ENCODE measurements at regions not wholly inside any gene's neighbourhood (a gene's known extent, or its start where the extent isn't known, plus 50 kb on each side); places are given as distances from the start of the nearest gene placed in this dataset.
"Not testable (repeated sequence)": the region's sequence is repeated elsewhere in the genome, so short reads cannot be mapped to it uniquely, and the experiment has no call there.

- Mint-ChIP-seq H3K27ac (no peak overlapping the region), H3K4me1 (ENCODE audit: low read depth) (no peaks in the 10 kb centered on the region), H3K36me3 (ENCODE audit: insufficient read depth in 2 of 2) (no peaks in the 10 kb centered on the region), H3K27me3 (ENCODE audit: low read depth) (no peaks in the 10 kb centered on the region), H3K4me3 (no peak overlapping the region), H3K9me3 (peaks cover 0 to 5% of the 10 kb centered on the region in 2 donors)
- ATAC-seq (replicated peaks in 1 of 2) (no peak), DNase-seq (no peak)
Measured at GRCh38 chr12:115294453-115295133, 610.6 kb upstream of the TBX3 start.

- H3K4me1 Mint-ChIP-seq (ENCODE audit: low read depth); H3K36me3 Mint-ChIP-seq (ENCODE audit: insufficient read depth in 2 of 2); H3K27me3 Mint-ChIP-seq (ENCODE audit: low read depth); H3K9me3 Mint-ChIP-seq; ATAC-seq (replicated peaks in 1 of 2); H3K4me3 Mint-ChIP-seq; DNase-seq; H3K27ac Mint-ChIP-seq: not testable (repeated sequence)
Measured at GRCh38 chr12:115285429-115285828, 601.5 kb upstream of the TBX3 start.

- no peak overlapping the region for H3K27ac Mint-ChIP-seq
- peaks cover 0 to 2% of the 10 kb centered on the region in 2 donors for H3K9me3 Mint-ChIP-seq
Measured at GRCh38 chr12:115273456-115273855, 589.5 kb upstream of the TBX3 start.

GRCh38 chr12:115268451-115268850 is 584.5 kb upstream of the TBX3 start:
- DNase-seq (no peak), ATAC-seq (replicated peaks in 1 of 2) (no peak)
- Mint-ChIP-seq H3K27me3 (ENCODE audit: low read depth) (no peaks in the 10 kb centered on the region), H3K4me1 (ENCODE audit: low read depth) (no peaks in the 10 kb centered on the region), H3K9me3 (peaks cover 2 to 3% of the 10 kb centered on the region in 2 donors), H3K27ac (no peak overlapping the region), H3K4me3 (no peak overlapping the region), H3K36me3 (ENCODE audit: insufficient read depth in 2 of 2) (no peaks in the 10 kb centered on the region)

More at GRCh38 chr12:115273456-115273855, 589.5 kb upstream of the TBX3 start:
- ATAC-seq (replicated peaks in 1 of 2) (no peak), DNase-seq (no peak)
- no peaks in the 10 kb centered on the region for H3K36me3 Mint-ChIP-seq (ENCODE audit: insufficient read depth in 2 of 2)
- no peak overlapping the region for H3K4me3 Mint-ChIP-seq
- no peaks in the 10 kb centered on the region for H3K27me3 Mint-ChIP-seq (ENCODE audit: low read depth)
- H3K4me1 Mint-ChIP-seq (ENCODE audit: low read depth): no peaks in the 10 kb centered on the region

DNA sequence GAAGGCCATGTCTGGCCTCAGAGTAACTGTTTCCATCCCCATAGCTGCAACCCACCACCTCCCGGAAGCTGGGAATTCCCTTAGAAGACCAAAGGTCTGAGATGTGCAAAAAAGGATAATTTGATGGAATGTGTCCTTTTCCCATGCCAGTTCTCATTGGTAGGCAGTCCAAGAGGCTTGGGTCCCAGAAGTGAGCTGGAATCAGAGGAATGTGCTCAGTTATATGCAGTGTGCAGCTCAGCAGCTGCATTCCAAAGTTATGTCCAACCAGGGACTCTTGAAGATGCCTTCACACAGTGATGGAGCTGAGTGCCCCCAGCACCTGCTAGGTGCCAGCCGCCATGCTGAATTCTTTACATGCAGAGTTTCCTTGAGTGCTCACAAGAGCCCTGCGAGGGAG is 583.9 kb upstream of the TBX3 start:
- ATAC-seq (replicated peaks in 1 of 2): no peak
- no peak overlapping the region for H3K27ac Mint-ChIP-seq
- H3K4me3 Mint-ChIP-seq: no peak overlapping the region

DNA sequence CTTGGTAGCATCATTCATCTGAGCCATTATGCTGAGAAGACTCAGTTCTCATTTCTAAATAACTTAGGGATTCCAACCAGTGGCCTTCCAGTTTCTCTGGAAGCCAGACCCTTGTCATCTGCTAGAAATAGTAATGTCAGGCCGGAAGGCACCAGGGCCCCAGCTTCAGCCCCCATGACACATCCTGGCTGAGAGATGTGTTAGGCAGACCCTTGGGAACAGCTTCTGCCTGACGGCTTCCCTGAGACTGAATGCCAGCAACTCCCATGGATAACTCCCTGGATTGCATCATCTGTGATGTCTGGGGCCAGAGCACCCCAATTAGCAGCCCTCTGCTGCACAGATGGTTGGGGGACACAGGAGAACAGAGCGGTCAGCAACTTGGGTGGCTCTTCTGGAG is 583.5 kb upstream of the TBX3 start:
- ATAC-seq (replicated peaks in 1 of 2) (no peak), DNase-seq (no peak)
- Mint-ChIP-seq H3K4me1 (ENCODE audit: low read depth) (no peaks in the 10 kb centered on the region), H3K27me3 (ENCODE audit: low read depth) (no peaks in the 10 kb centered on the region), H3K4me3 (no peak overlapping the region), H3K9me3 (peaks cover 2 to 3% of the 10 kb centered on the region in 2 donors), H3K36me3 (ENCODE audit: insufficient read depth in 2 of 2) (no peaks in the 10 kb centered on the region), H3K27ac (no peak overlapping the region)

More for the DNA sequence above, 583.9 kb upstream of the TBX3 start:
- Mint-ChIP-seq H3K27me3 (ENCODE audit: low read depth) (no peaks in the 10 kb centered on the region), H3K9me3 (peaks cover 2 to 3% of the 10 kb centered on the region in 2 donors), H3K36me3 (ENCODE audit: insufficient read depth in 2 of 2) (no peaks in the 10 kb centered on the region), H3K4me1 (ENCODE audit: low read depth) (no peaks in the 10 kb centered on the region)
- no peak for DNase-seq

DNA sequence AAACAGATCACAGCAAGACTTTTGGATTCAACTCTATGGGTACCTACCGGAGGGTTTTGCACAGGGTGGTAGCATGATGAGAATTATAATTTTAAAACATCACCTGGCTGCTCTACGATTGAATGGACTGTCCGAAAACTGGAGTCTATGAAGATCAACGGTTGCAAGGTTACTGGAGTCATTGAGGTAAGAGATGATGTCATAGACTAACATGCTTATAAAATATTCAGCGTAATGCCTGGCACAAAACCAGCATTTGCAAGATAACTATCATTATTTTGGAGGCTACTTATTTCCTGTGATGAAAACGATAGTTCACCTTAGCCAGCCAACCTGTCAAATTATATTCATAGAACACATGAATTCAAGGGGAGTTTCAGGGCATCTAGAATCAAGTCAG is 580.6 kb upstream of the TBX3 start:
- peaks cover 2 to 3% of the 10 kb centered on the region in 2 donors for H3K9me3 Mint-ChIP-seq
- no peaks in the 10 kb centered on the region for H3K27me3 Mint-ChIP-seq (ENCODE audit: low read depth)
- no peaks in the 10 kb centered on the region for H3K36me3 Mint-ChIP-seq (ENCODE audit: insufficient read depth in 2 of 2)
- H3K4me3 Mint-ChIP-seq: no peak overlapping the region
- DNase-seq (no peak), ATAC-seq (replicated peaks in 1 of 2) (no peak)
- no peaks in the 10 kb centered on the region for H3K4me1 Mint-ChIP-seq (ENCODE audit: low read depth)
- no peak overlapping the region for H3K27ac Mint-ChIP-seq

- Mint-ChIP-seq H3K36me3 (ENCODE audit: insufficient read depth in 2 of 2) (no peaks in the 10 kb centered on the region), H3K4me1 (ENCODE audit: low read depth) (no peaks in the 10 kb centered on the region), H3K27me3 (ENCODE audit: low read depth) (no peaks in the 10 kb centered on the region), H3K4me3 (no peak overlapping the region), H3K27ac (no peak overlapping the region), H3K9me3 (peaks cover 3 to 4% of the 10 kb centered on the region in 2 donors)
- ATAC-seq (replicated peaks in 1 of 2) (no peak), DNase-seq (no peak)
Measured at GRCh38 chr12:115261691-115262398, 577.9 kb upstream of the TBX3 start.

DNA sequence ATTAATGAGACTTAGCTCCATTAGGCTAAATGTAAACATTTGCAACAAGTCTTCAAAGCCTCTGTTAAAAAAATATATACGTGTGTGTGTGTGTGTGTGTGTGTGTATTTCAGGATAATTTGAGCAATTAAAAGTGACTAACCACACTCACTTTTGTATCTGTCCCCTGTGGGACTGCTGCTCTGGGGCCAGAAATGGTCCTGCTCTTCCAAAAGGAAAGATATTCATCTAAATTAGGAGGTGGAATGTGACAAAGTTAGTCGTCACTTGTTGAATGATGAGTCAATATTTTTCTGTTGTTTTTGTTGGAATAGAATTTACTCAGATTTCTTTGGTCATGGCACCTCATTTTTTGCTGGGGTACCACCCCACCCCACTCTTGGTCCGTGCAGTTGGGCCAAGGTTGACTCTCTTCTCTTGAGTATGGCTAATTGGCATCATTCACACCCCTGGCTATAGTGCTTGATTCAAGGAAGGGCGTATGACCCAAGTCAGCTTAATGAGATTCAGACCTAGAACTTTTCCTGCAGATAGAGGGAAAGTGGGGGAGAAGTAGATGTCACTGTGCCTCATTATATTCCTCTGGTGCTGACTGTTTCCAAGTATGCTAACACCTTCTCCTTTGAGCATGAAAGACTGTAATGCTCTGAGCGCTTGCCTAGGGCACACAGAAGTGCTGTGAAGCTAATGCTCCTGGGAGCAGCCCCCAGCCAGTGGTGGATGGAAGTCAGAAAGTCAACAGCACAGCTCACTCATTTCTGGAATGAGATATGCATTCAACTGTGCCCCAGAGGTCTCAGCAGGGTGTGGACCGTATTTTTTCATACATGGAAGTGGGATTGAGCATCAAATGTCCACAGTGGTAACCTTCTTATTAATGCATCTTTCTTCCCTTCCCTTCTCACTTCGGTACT is 577.0 kb upstream of the TBX3 start:
- H3K27ac Mint-ChIP-seq: no peak overlapping the region
- no peaks in the 10 kb centered on the region for H3K27me3 Mint-ChIP-seq (ENCODE audit: low read depth)
- H3K4me3 Mint-ChIP-seq: no peak overlapping the region
- ATAC-seq (replicated peaks in 1 of 2) (no peak), DNase-seq (no peak)
- no peaks in the 10 kb centered on the region for H3K4me1 Mint-ChIP-seq (ENCODE audit: low read depth)
- peaks cover 3 to 4% of the 10 kb centered on the region in 2 donors for H3K9me3 Mint-ChIP-seq
- no peaks in the 10 kb centered on the region for H3K36me3 Mint-ChIP-seq (ENCODE audit: insufficient read depth in 2 of 2)

- Mint-ChIP-seq H3K4me3 (no peak overlapping the region), H3K4me1 (ENCODE audit: low read depth) (no peaks in the 10 kb centered on the region), H3K9me3 (peaks cover 3 to 4% of the 10 kb centered on the region in 2 donors), H3K36me3 (ENCODE audit: insufficient read depth in 2 of 2) (no peaks in the 10 kb centered on the region), H3K27me3 (ENCODE audit: low read depth) (no peaks in the 10 kb centered on the region), H3K27ac (no peak overlapping the region)
- DNase-seq (no peak), ATAC-seq (replicated peaks in 1 of 2) (no peak)
Measured at GRCh38 chr12:115259968-115260747, 576.2 kb upstream of the TBX3 start.

- no peak overlapping the region for H3K4me3 Mint-ChIP-seq
- H3K27me3 Mint-ChIP-seq (ENCODE audit: low read depth): no peaks in the 10 kb centered on the region
- ATAC-seq (replicated peaks in 1 of 2) (no peak), DNase-seq (no peak)
- peaks cover 0 to 2% of the 10 kb centered on the region in 2 donors for H3K9me3 Mint-ChIP-seq
- H3K27ac Mint-ChIP-seq: no peak overlapping the region
- H3K36me3 Mint-ChIP-seq (ENCODE audit: insufficient read depth in 2 of 2): no peaks in the 10 kb centered on the region
- H3K4me1 Mint-ChIP-seq (ENCODE audit: low read depth): no peaks in the 10 kb centered on the region
Measured at GRCh38 chr12:115257791-115258190, 573.8 kb upstream of the TBX3 start.

GRCh38 chr12:115255962-115256361 is 572.0 kb upstream of the TBX3 start:
- H3K4me1 Mint-ChIP-seq (ENCODE audit: low read depth): no peaks in the 10 kb centered on the region
- no peak for DNase-seq
- no peaks in the 10 kb centered on the region for H3K36me3 Mint-ChIP-seq (ENCODE audit: insufficient read depth in 2 of 2)
- ATAC-seq (replicated peaks in 1 of 2): no peak
- peaks cover 4 to 8% of the 10 kb centered on the region in 2 donors for H3K9me3 Mint-ChIP-seq
- H3K27ac Mint-ChIP-seq: no peak overlapping the region
- H3K4me3 Mint-ChIP-seq: no peak overlapping the region
- H3K27me3 Mint-ChIP-seq (ENCODE audit: low read depth): no peaks in the 10 kb centered on the region
